HEK293T (cell line): ENCODE measurements at regions not wholly inside any gene's neighbourhood (a gene's known extent, or its start where the extent isn't known, plus 50 kb on each side); places are given as distances from the start of the nearest gene placed in this dataset.

Source experiments
- CTCF ChIA-PET: fragments of 350-600 bp; formaldehyde crosslinking; extraction: SDS; loops from one replicate; lab custom pipeline; 2021; ENCODE audit warnings: antibody characterized with exemption, inconsistent platforms; lab: Yijun Ruan, JAX
- POLR2A ChIA-PET: fragments of 350-600 bp; formaldehyde crosslinking; extraction: SDS; loops from one replicate; lab custom pipeline; 2020; ENCODE audit warnings: antibody characterized with exemption, inconsistent platforms; lab: Yijun Ruan, JAX
- DNase-seq: peaks from one replicate; pipeline ENCODE4 v3.0.0; 2012; ENCODE audit warnings: mixed read lengths; ENCODE audit errors: extremely low spot score
- ARNT ChIP-seq: fragments of 450-650 bp; IDR thresholded peaks from 2 replicates; pipeline ENCODE4 v1.6.1; 2017; ENCODE audit warnings: mild to moderate bottlenecking
- BHLHE40 ChIP-seq: fragments of 450-650 bp; IDR thresholded peaks from 2 replicates; pipeline ENCODE4 v1.6.1; 2016; ENCODE audit warnings: mild to moderate bottlenecking, moderate library complexity, borderline replicate concordance
- CTBP1 ChIP-seq: fragments of 450-650 bp; IDR thresholded peaks from 2 replicates; pipeline ENCODE4 v1.6.1; 2016; ENCODE audit warnings: borderline replicate concordance
- ELF4 ChIP-seq: fragments of 450-650 bp; IDR thresholded peaks from 2 replicates; pipeline ENCODE4 v1.6.1; 2017; ENCODE audit warnings: antibody characterized with exemption
- FOXA1 ChIP-seq: fragments of 450-650 bp; IDR thresholded peaks from 2 replicates; pipeline ENCODE4 v1.6.1; 2016; ENCODE audit warnings: mild to moderate bottlenecking
- FOXK2 ChIP-seq: fragments of 450-650 bp; IDR thresholded peaks from 2 replicates; pipeline ENCODE4 v1.6.1; 2016; ENCODE audit warnings: mild to moderate bottlenecking
- FOXM1 ChIP-seq: fragments of 450-650 bp; IDR thresholded peaks from 2 replicates; pipeline ENCODE4 v1.6.1; 2017; ENCODE audit warnings: mild to moderate bottlenecking, borderline replicate concordance
- HDGF ChIP-seq: fragments of 450-650 bp; IDR thresholded peaks from 2 replicates; pipeline ENCODE4 v1.6.1; 2017; ENCODE audit warnings: antibody characterized with exemption, borderline replicate concordance
- L3MBTL2 ChIP-seq: fragments of 450-650 bp; conservative IDR thresholded peaks from 2 replicates; pipeline ENCODE4 v1.6.1; 2016; ENCODE audit warnings: mild to moderate bottlenecking
- LEF1 ChIP-seq: fragments of 450-650 bp; IDR thresholded peaks from 2 replicates; pipeline ENCODE4 v1.6.1; 2017; ENCODE audit warnings: mild to moderate bottlenecking, borderline replicate concordance
- NFRKB ChIP-seq: fragments of 450-650 bp; IDR thresholded peaks from 2 replicates; pipeline ENCODE4 v1.6.1; 2016; ENCODE audit warnings: mild to moderate bottlenecking, moderate library complexity
- SP1 ChIP-seq: fragments of 450-650 bp; IDR thresholded peaks from 2 replicates; pipeline ENCODE4 v1.6.1; 2017
- SUZ12 ChIP-seq: fragments of 450-650 bp; IDR thresholded peaks from 2 replicates; pipeline ENCODE4 v1.6.1; 2016; ENCODE audit warnings: mild to moderate bottlenecking
- TARDBP ChIP-seq: fragments of 450-650 bp; IDR thresholded peaks from 2 replicates; pipeline ENCODE4 v1.6.1; 2016
- ZNF384 ChIP-seq: fragments of 450-650 bp; IDR thresholded peaks from 2 replicates; pipeline ENCODE4 v1.6.1; 2016
- TF ChIP-seq, protein P1 (sequence below): fragments of 450-650 bp; IDR thresholded peaks from 2 replicates; pipeline ENCODE4 v1.6.1; 2016

GRCh38 chr21:35257413-35257812 lies 208.3 kb upstream of the RUNX1 start:
- DNase-seq, result no peak
- ChIA-PET CTCF (no interaction called here), POLR2A (interaction anchor here (0.8 kb wide), 1 partner anchor 19 kb away, joined by 3 read pairs; no protein-coding TSS in a partner anchor)
- TF ChIP-seq ELF4, result no peak
- no peak for TF ChIP-seq BHLHE40
- no peak for TF ChIP-seq ARNT
- TF ChIP-seq NFRKB, result no peak
- TF ChIP-seq ZNF384, result no peak
- no peak for TF ChIP-seq SP1
- TF ChIP-seq SUZ12, result no peak
- TF ChIP-seq FOXK2, result no peak
- no peak for TF ChIP-seq FOXM1
- TF ChIP-seq, protein P1, sequence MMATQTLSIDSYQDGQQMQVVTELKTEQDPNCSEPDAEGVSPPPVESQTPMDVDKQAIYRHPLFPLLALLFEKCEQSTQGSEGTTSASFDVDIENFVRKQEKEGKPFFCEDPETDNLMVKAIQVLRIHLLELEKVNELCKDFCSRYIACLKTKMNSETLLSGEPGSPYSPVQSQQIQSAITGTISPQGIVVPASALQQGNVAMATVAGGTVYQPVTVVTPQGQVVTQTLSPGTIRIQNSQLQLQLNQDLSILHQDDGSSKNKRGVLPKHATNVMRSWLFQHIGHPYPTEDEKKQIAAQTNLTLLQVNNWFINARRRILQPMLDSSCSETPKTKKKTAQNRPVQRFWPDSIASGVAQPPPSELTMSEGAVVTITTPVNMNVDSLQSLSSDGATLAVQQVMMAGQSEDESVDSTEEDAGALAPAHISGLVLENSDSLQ, result no peak
- TF ChIP-seq CTBP1, result no peak
- no peak for TF ChIP-seq FOXA1
- TF ChIP-seq L3MBTL2, result no peak
- TF ChIP-seq TARDBP, result no peak
- TF ChIP-seq LEF1, result no peak

DNA sequence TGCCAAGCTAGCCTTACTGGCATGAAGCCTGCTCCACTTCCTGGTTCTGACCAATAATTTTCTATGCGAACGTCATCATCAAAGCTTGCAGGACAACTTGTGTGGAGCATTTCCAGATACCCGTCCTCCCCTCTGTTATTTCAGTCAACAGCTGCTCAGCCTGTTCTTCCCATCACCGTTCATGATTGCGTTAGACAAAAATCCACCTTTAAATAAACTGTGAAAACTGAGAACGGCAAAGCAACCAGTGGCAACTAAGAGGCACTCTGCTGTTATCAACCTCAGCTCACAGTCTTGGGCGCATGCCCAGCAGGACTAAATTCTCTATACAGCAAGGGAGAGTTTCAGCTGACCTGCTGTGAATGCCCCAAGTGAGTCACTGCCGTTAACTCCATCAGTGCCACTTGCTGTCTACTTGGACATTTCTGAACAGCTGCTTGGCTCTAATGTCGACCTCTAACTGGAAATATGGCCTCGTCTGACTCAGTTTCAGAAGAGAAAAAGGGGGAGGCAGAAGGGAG lies 207.4 kb upstream of the RUNX1 start:
- TF ChIP-seq TARDBP (no peak), SUZ12 (no peak), NFRKB (no peak), FOXK2 (no peak)
- ChIA-PET CTCF (no interaction called here), POLR2A (no interaction called here)

GRCh38 chr21:35254765-35255138 lies 205.7 kb upstream of the RUNX1 start:
- no peak for DNase-seq
- POLR2A ChIA-PET, result no interaction called here
- TF ChIP-seq ZNF384 (no peak), HDGF (no peak), FOXK2 (no peak), FOXM1 (no peak), CTBP1 (no peak), FOXA1 (no peak), SUZ12 (no peak), ARNT (no peak), ELF4 (no peak), SP1 (no peak), BHLHE40 (no peak), LEF1 (no peak), L3MBTL2 (no peak), TARDBP (no peak), NFRKB (no peak)
- TF ChIP-seq, protein P1, result no peak
- CTCF ChIA-PET, result no interaction called here

More for the DNA sequence above, 207.4 kb upstream of the RUNX1 start:
- DNase-seq, result peak; percentile 48

- no peak for TF ChIP-seq ARNT
- no peak for TF ChIP-seq LEF1
- no peak for TF ChIP-seq SUZ12
- no peak for TF ChIP-seq HDGF
- no peak for TF ChIP-seq ELF4
- TF ChIP-seq FOXA1, result no peak
- TF ChIP-seq NFRKB, result no peak
- TF ChIP-seq, protein P1, result no peak
- TF ChIP-seq ZNF384, result no peak
- no peak for TF ChIP-seq CTBP1
- no peak for TF ChIP-seq BHLHE40
- no peak for TF ChIP-seq TARDBP
- no peak for TF ChIP-seq FOXK2
- TF ChIP-seq L3MBTL2, result no peak
- CTCF ChIA-PET, result no interaction called here
- DNase-seq, result no peak
Observed at GRCh38 chr21:35254006-35254764, 205.1 kb upstream of the RUNX1 start.

DNA sequence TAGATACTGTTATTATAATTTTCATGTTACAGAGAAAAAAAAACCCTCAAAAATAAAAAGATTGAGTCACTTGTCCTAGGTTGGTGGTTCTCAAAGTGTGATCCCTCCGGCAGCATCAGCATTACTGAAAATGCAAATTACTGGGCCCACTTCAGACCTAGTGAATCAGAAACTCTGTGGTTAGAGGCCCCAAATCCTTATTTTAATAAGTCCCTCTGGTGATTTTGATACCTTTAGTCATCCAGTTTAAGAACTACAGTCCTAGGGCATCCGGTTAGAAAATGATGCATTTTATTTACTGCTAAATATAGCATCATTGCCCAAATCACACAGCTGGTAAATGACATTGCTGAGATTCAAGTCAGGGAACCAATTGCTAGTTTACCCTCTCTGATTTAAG lies 203.7 kb upstream of the RUNX1 start:
- TF ChIP-seq LEF1 (no peak), FOXM1 (no peak), CTBP1 (no peak), TARDBP (no peak), NFRKB (no peak), BHLHE40 (no peak), ZNF384 (no peak)
- no peak for DNase-seq
- CTCF ChIA-PET, result no interaction called here
- POLR2A ChIA-PET, result interaction anchor here (1.4 kb wide), 1 partner anchor 47 kb away, joined by 4 read pairs; no protein-coding TSS in a partner anchor

More at GRCh38 chr21:35254006-35254764, 205.1 kb upstream of the RUNX1 start:
- POLR2A ChIA-PET, result interaction anchor here (1.4 kb wide), 1 partner anchor 48 kb away, joined by 4 read pairs; no protein-coding TSS in a partner anchor

- ChIA-PET CTCF (no interaction called here), POLR2A (no interaction called here)
- TF ChIP-seq LEF1 (no peak), FOXK2 (no peak), ARNT (no peak), HDGF (no peak), NFRKB (no peak), CTBP1 (no peak), L3MBTL2 (no peak), FOXM1 (no peak), TARDBP (no peak), FOXA1 (no peak), SP1 (no peak), BHLHE40 (no peak), SUZ12 (no peak), ZNF384 (no peak), ELF4 (no peak)
- TF ChIP-seq, protein P1, result no peak
- DNase-seq, result no peak
Observed at GRCh38 chr21:35249636-35250035, 200.5 kb upstream of the RUNX1 start.
